ENCODE measurements at regions not wholly inside any gene's neighbourhood (a gene's known extent, or its start where the extent isn't known, plus 50 kb on each side); places are given as distances from the start of the nearest gene placed in this dataset.

DNA sequence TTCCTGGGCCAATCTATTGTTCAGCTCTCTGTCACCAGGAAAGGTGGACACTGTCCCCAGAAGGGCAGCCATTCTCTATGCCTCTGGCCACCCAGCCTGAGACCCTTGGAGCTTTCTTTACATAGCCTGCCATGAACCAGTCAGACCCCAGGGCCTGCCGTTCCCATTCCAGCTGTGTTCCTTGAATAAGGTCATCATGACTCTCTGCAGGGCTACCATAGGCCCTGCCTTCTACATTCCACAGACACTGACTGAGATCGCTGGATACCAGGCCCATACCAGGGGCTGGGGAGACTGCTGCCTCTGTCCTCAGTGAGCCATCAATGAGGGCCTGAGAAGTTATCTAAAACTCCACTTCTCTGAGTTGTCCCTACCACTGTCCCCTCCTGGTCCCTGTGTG is 75.5 kb downstream of the SYNE3 start:
- H3K4me1 ChIP-seq (ENCODE audit: insufficient read depth, low read length): no peaks in the 10 kb centered on the region
- H3K4me3 ChIP-seq (ENCODE audit: low read depth in 1 of 2, low read length in 2 of 2): no peak overlapping the region
- no peaks in the 10 kb centered on the region for H3K36me3 ChIP-seq (ENCODE audit: insufficient read depth, low read length)
- no peaks in the 10 kb centered on the region for H3K9me3 ChIP-seq (ENCODE audit: low read length)
- H3K27me3 ChIP-seq (ENCODE audit: control insufficient read depth in 1 of 2, insufficient read depth in 2 of 2, low read length in 2 of 2): no peaks in the 10 kb centered on the region
- no peak overlapping the region for H3K27ac ChIP-seq (ENCODE audit: low read depth, low read length)
- no peak overlapping the region for H3K9ac ChIP-seq (ENCODE audit: low read length)

DNA sequence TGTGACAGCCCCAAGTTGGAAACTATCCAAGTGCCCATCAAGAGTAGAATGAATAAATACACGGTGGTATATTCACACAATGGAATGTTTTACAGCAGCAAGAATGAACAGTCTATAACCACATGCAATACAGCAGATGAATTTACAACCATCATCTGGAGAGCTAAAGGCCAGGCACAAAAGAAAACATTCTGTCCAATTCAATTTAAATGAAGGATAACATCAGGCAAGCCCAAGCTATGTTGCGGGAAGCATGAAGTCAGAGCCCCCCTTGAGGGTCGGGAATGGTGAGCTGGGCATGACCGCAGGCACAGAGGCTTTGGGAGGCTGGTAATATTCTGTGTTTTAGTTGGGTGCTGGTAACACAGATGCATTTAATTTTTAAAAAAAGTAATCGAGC is 76.0 kb downstream of the SYNE3 start:
- Histone ChIP-seq H3K4me3 (ENCODE audit: low read depth in 1 of 2, low read length in 2 of 2) (no peak overlapping the region), H3K4me1 (ENCODE audit: insufficient read depth, low read length) (no peaks in the 10 kb centered on the region), H3K9me3 (ENCODE audit: low read length) (no peaks in the 10 kb centered on the region), H3K27me3 (ENCODE audit: control insufficient read depth in 1 of 2, insufficient read depth in 2 of 2, low read length in 2 of 2) (no peaks in the 10 kb centered on the region), H3K27ac (ENCODE audit: low read depth, low read length) (no peak overlapping the region), H3K36me3 (ENCODE audit: insufficient read depth, low read length) (no peaks in the 10 kb centered on the region), H3K9ac (ENCODE audit: low read length) (no peak overlapping the region)

DNA sequence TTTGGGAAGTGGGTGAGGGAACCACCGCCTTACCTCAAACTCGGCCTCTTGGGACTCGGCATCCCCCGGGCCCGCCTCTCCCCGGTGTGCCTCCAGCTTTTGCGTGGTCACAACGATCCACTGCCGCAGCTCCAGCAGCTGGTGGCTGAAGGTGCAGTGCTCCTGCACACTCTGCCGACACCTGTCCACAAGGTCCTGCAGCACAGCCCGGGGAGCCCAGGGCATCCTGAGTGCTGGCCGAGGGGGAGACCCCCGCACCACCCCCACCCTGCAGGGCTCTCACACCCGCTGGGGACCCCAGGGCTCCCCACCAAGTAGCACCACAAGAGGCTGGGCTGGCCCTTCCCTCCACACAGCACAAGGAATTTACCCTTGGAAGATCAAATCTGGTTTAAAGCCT is 76.6 kb downstream of the SYNE3 start:
- no peaks in the 10 kb centered on the region for H3K36me3 ChIP-seq (ENCODE audit: insufficient read depth, low read length)
- H3K27me3 ChIP-seq (ENCODE audit: control insufficient read depth in 1 of 2, insufficient read depth in 2 of 2, low read length in 2 of 2): no peaks in the 10 kb centered on the region
- H3K4me3 ChIP-seq (ENCODE audit: low read depth in 1 of 2, low read length in 2 of 2): no peak overlapping the region
- H3K27ac ChIP-seq (ENCODE audit: low read depth, low read length): no peak overlapping the region
- H3K4me1 ChIP-seq (ENCODE audit: insufficient read depth, low read length): no peaks in the 10 kb centered on the region
- no peak overlapping the region for H3K9ac ChIP-seq (ENCODE audit: low read length)
- H3K9me3 ChIP-seq (ENCODE audit: low read length): no peaks in the 10 kb centered on the region

DNA sequence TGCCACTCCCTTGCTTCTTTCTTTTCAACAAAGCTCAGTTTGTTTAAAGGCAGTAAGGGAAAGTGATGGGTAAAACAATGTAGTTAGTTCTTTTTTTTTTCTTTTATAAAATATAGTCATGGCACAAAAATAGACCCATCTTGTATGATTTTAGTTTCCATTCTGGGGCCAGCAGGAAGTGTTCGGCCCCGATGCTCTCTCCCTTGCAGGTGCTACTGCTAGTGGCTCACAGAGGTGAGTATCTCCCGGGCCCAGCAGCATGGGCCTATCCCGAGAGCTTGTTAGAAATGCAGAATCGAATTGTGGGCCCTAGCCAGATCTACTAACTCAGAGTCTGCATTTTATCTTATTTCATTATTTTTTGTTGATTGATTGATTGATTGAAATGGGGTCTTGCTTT is 78.7 kb downstream of the SYNE3 start:
- H3K9me3 ChIP-seq (ENCODE audit: low read length): no peaks in the 10 kb centered on the region
- H3K36me3 ChIP-seq (ENCODE audit: insufficient read depth, low read length): peaks cover 10% of the 10 kb centered on the region
- H3K4me3 ChIP-seq (ENCODE audit: low read depth in 1 of 2, low read length in 2 of 2): no peak overlapping the region
- H3K27me3 ChIP-seq (ENCODE audit: control insufficient read depth in 1 of 2, insufficient read depth in 2 of 2, low read length in 2 of 2): no peaks in the 10 kb centered on the region
- H3K4me1 ChIP-seq (ENCODE audit: insufficient read depth, low read length): no peaks in the 10 kb centered on the region
- H3K27ac ChIP-seq (ENCODE audit: low read depth, low read length): no peak overlapping the region
- no peak overlapping the region for H3K9ac ChIP-seq (ENCODE audit: low read length)

DNA sequence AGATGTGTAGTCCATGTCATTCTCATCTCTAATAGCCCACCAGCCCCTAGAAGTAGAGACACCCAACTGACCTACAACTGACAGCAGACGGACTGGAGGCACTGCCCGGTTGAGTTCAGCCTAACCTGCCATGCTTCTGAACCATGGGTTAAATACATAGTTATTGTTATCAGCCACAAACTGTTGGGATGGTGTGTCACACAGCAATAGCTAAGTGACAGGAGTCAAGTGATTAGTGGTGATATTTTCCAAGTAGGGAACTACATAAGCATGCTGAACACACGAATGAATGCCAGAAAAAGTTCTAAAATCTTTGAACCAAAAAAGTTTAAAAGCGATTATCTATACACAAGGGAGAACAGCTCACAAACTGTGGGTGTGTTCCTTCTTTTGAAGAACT is 80.1 kb downstream of the SYNE3 start:
- Histone ChIP-seq H3K4me1 (ENCODE audit: insufficient read depth, low read length) (peaks cover 8% of the 10 kb centered on the region), H3K27me3 (ENCODE audit: control insufficient read depth in 1 of 2, insufficient read depth in 2 of 2, low read length in 2 of 2) (no peaks in the 10 kb centered on the region), H3K4me3 (ENCODE audit: low read depth in 1 of 2, low read length in 2 of 2) (no peak overlapping the region), H3K9ac (ENCODE audit: low read length) (no peak overlapping the region), H3K27ac (ENCODE audit: low read depth, low read length) (no peak overlapping the region), H3K9me3 (ENCODE audit: low read length) (no peaks in the 10 kb centered on the region), H3K36me3 (ENCODE audit: insufficient read depth, low read length) (peaks cover 11% of the 10 kb centered on the region)

DNA sequence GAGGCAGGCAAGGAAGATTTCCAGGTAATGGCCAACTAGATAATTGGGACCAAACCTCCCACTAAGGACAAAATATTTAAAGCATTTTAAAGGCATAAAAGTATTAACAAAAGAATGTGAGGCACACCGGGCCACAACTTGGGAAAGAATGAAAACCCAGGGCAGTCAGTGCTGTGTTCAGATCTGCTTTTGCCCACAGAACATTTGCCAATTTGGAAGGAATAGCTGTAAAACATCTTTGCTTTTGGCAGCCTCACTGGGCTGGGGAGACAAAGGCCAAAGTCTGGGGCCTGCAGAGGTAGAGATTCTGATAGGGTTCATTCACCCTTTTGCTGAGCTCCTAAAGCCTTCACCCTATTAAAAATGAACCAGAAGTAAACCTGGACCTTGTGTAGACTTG is 82.3 kb downstream of the SYNE3 start:
- Histone ChIP-seq H3K36me3 (ENCODE audit: insufficient read depth, low read length) (peaks cover 11% of the 10 kb centered on the region), H3K4me1 (ENCODE audit: insufficient read depth, low read length) (peaks cover 8% of the 10 kb centered on the region), H3K27me3 (ENCODE audit: control insufficient read depth in 1 of 2, insufficient read depth in 2 of 2, low read length in 2 of 2) (no peaks in the 10 kb centered on the region), H3K9ac (ENCODE audit: low read length) (no peak overlapping the region), H3K4me3 (ENCODE audit: low read depth in 1 of 2, low read length in 2 of 2) (no peak overlapping the region), H3K27ac (ENCODE audit: low read depth, low read length) (no peak overlapping the region), H3K9me3 (ENCODE audit: low read length) (no peaks in the 10 kb centered on the region)

DNA sequence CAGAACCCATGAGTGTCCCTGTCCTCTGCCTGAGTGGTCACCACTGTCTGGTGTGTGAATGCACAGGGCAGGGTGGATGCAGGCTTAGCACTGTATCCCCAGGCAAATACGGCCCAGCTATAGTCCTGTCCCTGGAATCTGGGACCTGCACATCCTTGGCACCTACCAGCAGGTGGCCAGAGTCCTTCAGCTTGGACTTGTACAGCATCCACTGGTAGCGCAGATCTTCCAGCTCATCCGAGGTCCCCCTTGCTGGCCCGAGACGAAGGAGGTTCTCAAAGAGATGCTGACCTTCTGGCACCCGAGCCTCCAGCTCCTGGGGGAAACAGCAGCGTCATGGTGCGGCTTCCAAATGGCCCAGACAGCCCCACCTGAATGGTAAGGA is 83.4 kb downstream of the SYNE3 start:
- H3K36me3 ChIP-seq (ENCODE audit: insufficient read depth, low read length): peaks cover 11% of the 10 kb centered on the region
- H3K9me3 ChIP-seq (ENCODE audit: low read length): no peaks in the 10 kb centered on the region
- H3K27ac ChIP-seq (ENCODE audit: low read depth, low read length): no peak overlapping the region
- peaks cover 8% of the 10 kb centered on the region for H3K4me1 ChIP-seq (ENCODE audit: insufficient read depth, low read length)
- H3K4me3 ChIP-seq (ENCODE audit: low read depth in 1 of 2, low read length in 2 of 2): no peak overlapping the region
- H3K9ac ChIP-seq (ENCODE audit: low read length): no peak overlapping the region
- H3K27me3 ChIP-seq (ENCODE audit: control insufficient read depth in 1 of 2, insufficient read depth in 2 of 2, low read length in 2 of 2): no peaks in the 10 kb centered on the region

DNA sequence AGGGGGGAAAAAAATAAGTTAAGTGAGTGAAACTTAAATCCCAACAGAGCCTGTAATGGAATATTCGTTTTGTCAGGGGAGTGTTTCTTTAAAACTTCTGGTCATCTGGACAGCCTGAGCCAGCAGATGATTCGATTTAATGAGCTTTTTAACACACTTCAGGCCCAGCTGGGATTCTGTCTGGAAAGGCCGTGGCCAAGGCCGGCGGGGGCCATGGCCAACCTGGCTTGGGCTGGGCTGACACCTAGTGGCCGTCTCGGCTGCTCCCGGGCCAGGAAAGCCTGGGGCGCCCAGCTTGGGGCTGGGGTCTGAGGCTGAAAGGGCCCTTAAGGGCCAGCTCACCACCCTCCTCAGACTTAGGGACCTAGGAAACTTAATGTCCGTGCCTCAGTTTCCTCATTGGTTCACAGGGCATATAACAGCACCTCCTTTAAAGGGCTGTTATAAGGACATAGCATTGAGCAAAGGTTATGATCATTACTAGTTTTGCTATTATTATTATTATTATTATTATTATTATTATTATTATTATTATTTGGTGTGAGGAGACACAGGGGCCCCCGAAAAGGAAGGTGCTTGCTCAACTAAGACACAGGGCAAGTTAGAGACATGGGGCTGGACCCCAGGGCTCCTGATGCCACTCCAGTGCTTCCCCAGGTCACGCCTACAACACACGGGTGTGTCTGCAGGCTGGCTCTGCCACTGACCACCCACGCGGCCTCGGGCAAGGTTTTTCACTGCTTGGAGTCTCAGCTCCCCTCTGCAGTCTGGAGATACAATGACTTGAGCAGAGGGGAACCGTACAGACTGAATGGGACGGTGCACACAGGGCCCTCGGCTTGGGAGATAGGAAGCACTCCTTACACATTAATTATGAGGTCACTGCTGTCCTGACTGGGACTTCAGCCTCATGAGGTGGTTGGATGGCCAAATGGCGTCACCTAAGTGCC is 84.0 kb downstream of the SYNE3 start:
- Histone ChIP-seq H3K9me3 (ENCODE audit: low read length) (no peaks in the 10 kb centered on the region), H3K9ac (ENCODE audit: low read length) (no peak overlapping the region), H3K4me3 (ENCODE audit: low read depth in 1 of 2, low read length in 2 of 2) (no peak overlapping the region), H3K4me1 (ENCODE audit: insufficient read depth, low read length) (peaks cover 8% of the 10 kb centered on the region), H3K27ac (ENCODE audit: low read depth, low read length) (no peak overlapping the region), H3K27me3 (ENCODE audit: control insufficient read depth in 1 of 2, insufficient read depth in 2 of 2, low read length in 2 of 2) (no peaks in the 10 kb centered on the region), H3K36me3 (ENCODE audit: insufficient read depth, low read length) (peaks cover 11% of the 10 kb centered on the region)

DNA sequence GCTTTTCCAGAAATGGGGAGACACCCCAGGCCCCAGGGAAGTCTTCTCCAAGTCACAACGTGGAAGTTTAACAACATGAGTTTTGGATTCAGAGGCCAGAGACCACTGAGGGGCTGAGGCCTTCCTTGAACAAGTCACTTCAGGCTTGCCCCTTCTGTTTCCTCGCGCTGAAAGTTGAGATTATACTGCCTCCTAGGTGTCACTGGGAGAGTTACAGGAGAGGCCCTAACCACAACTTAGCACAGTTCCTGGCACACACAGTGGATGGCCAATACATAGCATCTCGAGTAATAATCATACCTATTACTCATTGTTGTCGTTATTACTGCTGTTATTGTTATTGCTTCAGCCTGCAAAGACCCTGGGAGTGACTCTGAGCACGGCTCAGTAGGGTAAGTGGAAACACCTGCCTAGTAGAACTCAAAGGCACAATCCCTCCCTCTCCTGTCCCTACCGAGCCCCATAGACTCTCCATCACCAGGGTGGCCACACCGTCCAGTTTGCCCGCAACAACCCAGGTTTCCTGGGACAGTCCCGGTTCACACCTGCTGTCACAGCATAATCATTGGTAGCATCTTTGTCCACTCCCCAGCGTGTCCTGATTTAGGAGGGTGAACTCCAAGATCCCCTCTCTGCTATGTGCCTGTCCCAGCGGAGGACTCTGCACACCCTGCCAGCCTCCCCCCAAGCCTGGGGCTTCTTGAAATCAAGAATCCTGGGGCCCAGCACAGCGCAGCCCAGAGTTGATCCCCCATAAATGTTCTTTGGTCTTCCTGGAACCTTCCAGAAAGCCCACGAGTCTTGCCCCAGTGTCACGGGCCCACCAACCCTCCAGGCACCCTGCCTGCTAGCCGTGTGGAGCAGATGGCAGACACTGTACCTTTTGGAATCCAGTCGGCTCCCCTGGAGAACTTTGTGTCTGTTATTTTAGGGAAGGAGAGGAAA is 85.0 kb downstream of the SYNE3 start:
- Histone ChIP-seq H3K9ac (ENCODE audit: low read length) (no peak overlapping the region), H3K4me3 (ENCODE audit: low read depth in 1 of 2, low read length in 2 of 2) (no peak overlapping the region)

DNA sequence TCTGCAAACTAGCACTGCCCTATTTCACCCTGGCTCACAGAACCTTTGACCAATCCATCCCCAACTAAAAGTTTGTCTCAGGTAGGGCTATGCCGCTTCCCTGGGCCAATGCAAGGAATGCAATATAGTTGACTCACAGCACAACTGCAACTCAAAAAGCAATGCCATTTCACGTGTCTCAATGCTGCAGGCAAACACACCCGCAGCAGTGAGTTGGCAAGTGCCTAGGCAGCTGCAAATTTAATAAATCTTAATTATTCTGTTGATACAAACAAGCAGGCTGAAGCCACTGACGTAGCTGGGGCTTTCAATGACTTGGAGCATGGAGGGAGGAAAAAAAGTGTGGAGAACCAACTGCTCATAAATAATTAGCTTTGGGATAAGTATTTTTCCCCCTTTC is 87.9 kb downstream of the SYNE3 start:
- Histone ChIP-seq H3K4me1 (ENCODE audit: insufficient read depth, low read length) (peaks cover 8% of the 10 kb centered on the region), H3K27ac (ENCODE audit: low read depth, low read length) (no peak overlapping the region), H3K36me3 (ENCODE audit: insufficient read depth, low read length) (peaks cover 9% of the 10 kb centered on the region)

More for the DNA sequence above, 85.0 kb downstream of the SYNE3 start:
- Histone ChIP-seq H3K27me3 (ENCODE audit: control insufficient read depth in 1 of 2, insufficient read depth in 2 of 2, low read length in 2 of 2) (no peaks in the 10 kb centered on the region), H3K36me3 (ENCODE audit: insufficient read depth, low read length) (peaks cover 11% of the 10 kb centered on the region), H3K9me3 (ENCODE audit: low read length) (no peaks in the 10 kb centered on the region), H3K4me1 (ENCODE audit: insufficient read depth, low read length) (peaks cover 8% of the 10 kb centered on the region), H3K27ac (ENCODE audit: low read depth, low read length) (no peak overlapping the region)

DNA sequence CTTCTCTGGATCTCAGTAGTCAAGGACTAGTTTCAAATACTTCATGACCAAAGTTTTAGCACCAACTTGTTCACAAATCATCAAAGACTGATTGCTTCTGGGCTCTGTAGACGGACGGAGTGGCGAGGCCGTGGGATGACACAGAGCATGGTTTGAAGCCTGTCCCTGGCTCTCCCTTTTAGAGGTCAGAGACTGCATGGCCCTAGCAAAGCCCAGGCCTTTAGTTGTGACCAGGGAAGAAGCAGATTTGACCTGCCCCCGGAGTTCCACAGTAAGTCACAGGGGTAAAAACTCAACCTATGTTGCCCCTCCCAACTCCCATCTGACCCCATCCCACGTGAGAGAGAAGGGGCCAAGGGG is 90.4 kb downstream of the SYNE3 start:
- Histone ChIP-seq H3K9me3 (ENCODE audit: low read length) (no peaks in the 10 kb centered on the region), H3K27ac (ENCODE audit: low read depth, low read length) (no peak overlapping the region), H3K4me1 (ENCODE audit: insufficient read depth, low read length) (no peaks in the 10 kb centered on the region), H3K36me3 (ENCODE audit: insufficient read depth, low read length) (no peaks in the 10 kb centered on the region), H3K4me3 (ENCODE audit: low read depth in 1 of 2, low read length in 2 of 2) (no peak overlapping the region), H3K27me3 (ENCODE audit: control insufficient read depth in 1 of 2, insufficient read depth in 2 of 2, low read length in 2 of 2) (no peaks in the 10 kb centered on the region), H3K9ac (ENCODE audit: low read length) (no peak overlapping the region)

More for the DNA sequence above, 87.9 kb downstream of the SYNE3 start:
- Histone ChIP-seq H3K4me3 (ENCODE audit: low read depth in 1 of 2, low read length in 2 of 2) (no peak overlapping the region), H3K9me3 (ENCODE audit: low read length) (no peaks in the 10 kb centered on the region), H3K9ac (ENCODE audit: low read length) (no peak overlapping the region), H3K27me3 (ENCODE audit: control insufficient read depth in 1 of 2, insufficient read depth in 2 of 2, low read length in 2 of 2) (no peaks in the 10 kb centered on the region)
